ENCODE measurements at regions not wholly inside any gene's neighbourhood (a gene's known extent, or its start where the extent isn't known, plus 50 kb on each side); places are given as distances from the start of the nearest gene placed in this dataset.
"Not testable (repeated sequence)": the region's sequence is repeated elsewhere in the genome, so short reads cannot be mapped to it uniquely, and the experiment has no call there.

DNA sequence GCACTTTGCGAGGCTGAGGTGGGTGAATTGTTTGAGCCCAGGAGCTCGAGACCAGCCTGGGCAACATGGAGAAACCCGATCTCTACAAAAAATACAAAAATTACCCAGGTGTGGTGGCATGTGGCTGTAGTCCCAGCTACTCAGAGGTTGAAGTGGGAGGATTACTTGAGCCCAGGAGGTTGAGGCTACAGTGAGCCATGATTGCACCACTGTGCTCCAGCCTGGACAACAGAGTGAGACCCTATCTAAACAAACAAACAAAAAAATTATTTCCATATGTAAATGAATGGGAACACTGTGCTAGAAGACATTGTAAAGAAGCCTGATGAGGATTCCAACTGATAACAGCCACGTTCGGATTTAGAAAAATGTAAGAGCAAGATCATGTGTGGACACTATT lies 154.2 kb downstream of the ZFP64 start:
- TF ChIP-seq, protein P1, sequence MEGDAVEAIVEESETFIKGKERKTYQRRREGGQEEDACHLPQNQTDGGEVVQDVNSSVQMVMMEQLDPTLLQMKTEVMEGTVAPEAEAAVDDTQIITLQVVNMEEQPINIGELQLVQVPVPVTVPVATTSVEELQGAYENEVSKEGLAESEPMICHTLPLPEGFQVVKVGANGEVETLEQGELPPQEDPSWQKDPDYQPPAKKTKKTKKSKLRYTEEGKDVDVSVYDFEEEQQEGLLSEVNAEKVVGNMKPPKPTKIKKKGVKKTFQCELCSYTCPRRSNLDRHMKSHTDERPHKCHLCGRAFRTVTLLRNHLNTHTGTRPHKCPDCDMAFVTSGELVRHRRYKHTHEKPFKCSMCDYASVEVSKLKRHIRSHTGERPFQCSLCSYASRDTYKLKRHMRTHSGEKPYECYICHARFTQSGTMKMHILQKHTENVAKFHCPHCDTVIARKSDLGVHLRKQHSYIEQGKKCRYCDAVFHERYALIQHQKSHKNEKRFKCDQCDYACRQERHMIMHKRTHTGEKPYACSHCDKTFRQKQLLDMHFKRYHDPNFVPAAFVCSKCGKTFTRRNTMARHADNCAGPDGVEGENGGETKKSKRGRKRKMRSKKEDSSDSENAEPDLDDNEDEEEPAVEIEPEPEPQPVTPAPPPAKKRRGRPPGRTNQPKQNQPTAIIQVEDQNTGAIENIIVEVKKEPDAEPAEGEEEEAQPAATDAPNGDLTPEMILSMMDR (IDR thresholded peaks at IDR 0.05; ENCODE audit: extremely low read depth, insufficient read depth, missing control alignments): no peak

DNA sequence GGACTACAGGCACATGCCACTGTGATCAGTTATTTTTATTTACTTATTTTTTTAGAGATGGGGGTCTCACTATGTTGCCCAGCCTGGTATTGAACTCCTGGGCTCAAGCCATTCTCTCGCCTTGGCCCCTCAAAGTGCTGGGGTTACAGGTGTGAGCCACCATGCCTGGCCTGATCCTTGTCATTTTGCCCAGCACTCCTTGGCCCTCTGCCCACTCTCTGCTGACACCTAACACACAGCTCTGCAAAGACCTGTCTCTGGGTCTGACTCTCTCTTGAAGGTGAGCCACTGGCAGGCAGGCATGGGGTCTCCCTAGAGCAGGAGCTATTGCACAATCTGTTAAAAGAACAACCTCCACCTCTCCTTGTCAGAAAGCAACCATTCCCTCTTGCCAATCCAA lies 155.6 kb downstream of the ZFP64 start:
- TF ChIP-seq, protein P1 (IDR thresholded peaks at IDR 0.05; ENCODE audit: extremely low read depth, insufficient read depth, missing control alignments): no peak
- in situ Hi-C loops (cut with MboI; ENCODE audit: low pct_unique_long_range_greater_than_20kb, low sequenced_read_pairs, unreplicated experiment): no loop called here
- no peak for DNase-seq (ENCODE audit: low spot score)

More for the DNA sequence above, 154.2 kb downstream of the ZFP64 start:
- DNase-seq (ENCODE audit: low spot score): no peak
- in situ Hi-C loops (cut with MboI; ENCODE audit: low pct_unique_long_range_greater_than_20kb, low sequenced_read_pairs, unreplicated experiment): no loop called here

DNA sequence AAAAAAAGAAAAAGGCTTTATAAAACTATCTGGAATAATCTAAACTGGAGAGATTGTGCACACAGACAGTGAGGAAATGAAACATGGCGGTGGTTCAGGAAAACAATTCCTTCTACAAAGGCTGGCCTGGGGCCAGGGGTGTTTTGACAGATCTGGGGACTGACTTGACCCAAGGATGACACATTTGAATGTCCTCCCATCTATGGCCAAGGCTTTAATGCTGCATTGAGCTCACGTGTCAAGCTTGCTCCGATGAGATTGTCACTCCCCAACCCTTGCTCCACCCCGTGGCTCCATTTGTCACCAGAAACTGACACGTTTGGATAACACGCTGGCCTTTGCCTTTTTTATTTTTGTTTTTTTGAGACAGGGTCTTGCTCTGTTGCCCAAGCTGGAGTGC lies 156.1 kb downstream of the ZFP64 start:
- TF ChIP-seq, protein P1 (IDR thresholded peaks at IDR 0.05; ENCODE audit: extremely low read depth, insufficient read depth, missing control alignments): no peak
- DNase-seq (ENCODE audit: low spot score): no peak
- in situ Hi-C loops (cut with MboI; ENCODE audit: low pct_unique_long_range_greater_than_20kb, low sequenced_read_pairs, unreplicated experiment): no loop called here

DNA sequence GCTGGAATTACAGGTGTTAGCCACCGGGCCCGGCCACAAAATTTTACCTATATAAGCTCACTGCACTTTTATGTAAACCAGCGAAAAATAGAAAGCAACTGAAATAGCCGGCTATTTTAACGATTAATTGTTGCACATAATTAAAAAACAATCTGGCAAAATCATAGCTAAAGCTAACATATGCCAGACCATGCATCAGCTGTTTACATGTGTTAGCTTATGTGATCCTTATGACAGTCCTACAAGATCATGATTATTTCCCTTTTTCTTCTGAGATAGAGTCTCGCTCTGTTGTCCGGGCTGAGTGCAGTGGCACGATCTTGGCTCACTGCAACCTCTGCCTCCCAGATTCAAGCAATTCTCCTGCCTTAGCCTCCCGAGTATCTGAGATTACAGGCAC lies 157.0 kb downstream of the ZFP64 start:
- TF ChIP-seq, protein P1 (IDR thresholded peaks at IDR 0.05; ENCODE audit: extremely low read depth, insufficient read depth, missing control alignments): no peak
- in situ Hi-C loops (cut with MboI; ENCODE audit: low pct_unique_long_range_greater_than_20kb, low sequenced_read_pairs, unreplicated experiment): no loop called here
- DNase-seq (ENCODE audit: low spot score): no peak

DNA sequence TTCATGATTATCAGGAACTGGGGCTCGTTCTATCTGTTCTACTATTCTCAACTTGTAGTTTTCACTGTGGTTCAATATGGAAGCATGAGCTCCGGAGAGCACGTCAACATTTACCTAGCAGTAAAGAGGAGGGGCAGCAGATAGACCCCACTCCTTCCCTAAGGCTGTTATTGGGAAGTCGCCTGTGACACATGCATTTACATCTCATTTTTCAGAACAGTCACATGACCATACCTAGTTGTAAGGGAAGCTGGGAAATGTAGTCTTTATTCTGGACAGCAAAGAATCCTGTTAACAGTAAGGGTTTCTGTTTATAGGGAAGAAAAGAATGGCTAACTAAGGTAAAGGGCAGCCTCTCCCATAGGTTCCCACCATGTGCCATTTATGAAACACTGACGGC lies 158.3 kb downstream of the ZFP64 start:
- in situ Hi-C loops (cut with MboI; ENCODE audit: low pct_unique_long_range_greater_than_20kb, low sequenced_read_pairs, unreplicated experiment): no loop called here
- TF ChIP-seq, protein P1 (IDR thresholded peaks at IDR 0.05; ENCODE audit: extremely low read depth, insufficient read depth, missing control alignments): no peak
- no peak for DNase-seq (ENCODE audit: low spot score)

DNA sequence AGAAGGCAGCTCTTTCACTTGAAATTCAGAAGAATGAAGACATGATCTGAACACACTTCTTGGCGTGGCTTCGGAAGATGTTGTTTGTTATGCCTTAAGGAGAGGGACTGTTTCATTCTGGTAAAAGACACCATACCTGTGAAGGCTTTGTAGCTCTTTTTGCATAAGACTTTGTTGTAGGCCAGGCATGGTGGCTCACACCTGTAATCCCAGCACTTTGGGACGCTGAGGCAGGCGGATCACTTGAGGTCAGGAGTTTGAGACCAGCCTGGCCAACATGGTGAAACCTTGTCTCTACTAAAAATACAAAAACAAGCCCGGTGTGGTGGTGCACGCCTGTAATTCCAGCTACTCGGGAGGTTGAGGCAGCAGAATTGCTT lies 159.3 kb downstream of the ZFP64 start:
- DNase-seq (ENCODE audit: low spot score); in situ Hi-C loops (cut with MboI; ENCODE audit: low pct_unique_long_range_greater_than_20kb, low sequenced_read_pairs, unreplicated experiment): not testable (repeated sequence)

DNA sequence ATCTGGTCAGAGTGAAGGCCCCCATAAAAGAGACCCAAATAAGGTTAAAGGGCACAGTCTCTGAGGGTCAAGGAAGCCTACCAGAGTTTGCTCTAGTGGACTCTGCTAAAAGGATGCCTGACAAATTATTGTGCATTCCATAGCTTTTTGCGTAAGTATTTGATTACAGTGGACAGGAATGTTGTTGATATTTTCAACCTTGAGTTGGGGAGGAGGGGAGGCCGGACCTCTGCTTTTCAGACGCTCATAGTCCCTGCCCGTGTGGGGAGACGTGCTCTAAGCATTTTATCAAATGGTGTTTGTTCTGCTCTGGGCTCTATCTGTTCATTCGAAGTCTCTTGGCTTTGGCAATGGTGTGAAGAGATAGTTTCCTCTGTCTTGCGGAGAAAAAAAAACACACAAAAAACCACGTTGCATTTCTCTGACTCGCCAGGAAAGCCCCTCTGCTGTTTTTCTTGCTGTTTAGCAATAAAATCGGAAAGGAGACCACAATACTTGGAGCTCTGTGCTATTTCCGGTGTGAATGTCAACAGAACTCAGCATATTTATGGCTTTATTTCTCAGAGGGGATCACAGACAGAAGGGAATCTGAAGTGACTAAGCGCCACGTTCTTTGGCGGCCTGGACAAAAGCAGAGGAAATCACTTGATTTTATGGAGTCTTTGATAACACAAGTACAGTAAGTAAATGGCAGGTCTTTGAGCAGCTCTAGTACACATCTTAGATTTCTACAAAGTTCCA lies 159.8 kb downstream of the ZFP64 start:
- in situ Hi-C loops (cut with MboI; ENCODE audit: low pct_unique_long_range_greater_than_20kb, low sequenced_read_pairs, unreplicated experiment): no loop called here
- TF ChIP-seq, protein P1 (IDR thresholded peaks at IDR 0.05; ENCODE audit: extremely low read depth, insufficient read depth, missing control alignments): no peak
- no peak for DNase-seq (ENCODE audit: low spot score)
